Cardiac muscle cell (in vitro differentiated cells and primary cell): ENCODE measurements at regions not wholly inside any gene's neighbourhood (a gene's known extent, or its start where the extent isn't known, plus 50 kb on each side); places are given as distances from the start of the nearest gene placed in this dataset.
"Not testable (repeated sequence)": the region's sequence is repeated elsewhere in the genome, so short reads cannot be mapped to it uniquely, and the experiment has no call there.

ENCODE experiments used
- DNase-seq, 2 donors: peaks; one replicate each; pipeline versions ENCODE4 v3.0.0 to v3.0.0-alpha.2; 2010 to 2017; ENCODE audit warnings: low read depth in 1 of 2, low spot score in 1 of 2
- H3K27ac ChIP-seq: fragments of 200-600 bp; sonication (generic); 2 replicates; pipeline ENCODE4 v1.5.1; 2016
- H3K27me3 ChIP-seq: fragments of 200-600 bp; sonication (generic); 2 replicates; pipeline ENCODE4 v1.6.0; 2016; ENCODE audit warnings: control low read depth
- H3K36me3 ChIP-seq: fragments of 200-600 bp; sonication (generic); 2 replicates; pipeline ENCODE4 v1.5.1; 2016; ENCODE audit warnings: control low read depth
- H3K4me1 ChIP-seq: fragments of 200-600 bp; sonication (generic); 2 replicates; pipeline ENCODE4 v1.8.1; 2017; ENCODE audit warnings: low read depth, mild to moderate bottlenecking, mixed run types
- H3K4me3 ChIP-seq: fragments of 200-600 bp; sonication (generic); 2 replicates; pipeline ENCODE4 v1.5.1; 2016; ENCODE audit warnings: mild to moderate bottlenecking
- H3K9me3 ChIP-seq: fragments of 200-600 bp; sonication (generic); 2 replicates; pipeline ENCODE4 v1.5.1; 2017; ENCODE audit warnings: low read depth, mild to moderate bottlenecking, control low read depth
- TF ChIP-seq, protein P1 (sequence below): IDR thresholded peaks from 2 replicates; pipeline ENCODE4 v1.5.1; 2012; ENCODE audit warnings: low read depth, mild to moderate bottlenecking, low read length

DNA sequence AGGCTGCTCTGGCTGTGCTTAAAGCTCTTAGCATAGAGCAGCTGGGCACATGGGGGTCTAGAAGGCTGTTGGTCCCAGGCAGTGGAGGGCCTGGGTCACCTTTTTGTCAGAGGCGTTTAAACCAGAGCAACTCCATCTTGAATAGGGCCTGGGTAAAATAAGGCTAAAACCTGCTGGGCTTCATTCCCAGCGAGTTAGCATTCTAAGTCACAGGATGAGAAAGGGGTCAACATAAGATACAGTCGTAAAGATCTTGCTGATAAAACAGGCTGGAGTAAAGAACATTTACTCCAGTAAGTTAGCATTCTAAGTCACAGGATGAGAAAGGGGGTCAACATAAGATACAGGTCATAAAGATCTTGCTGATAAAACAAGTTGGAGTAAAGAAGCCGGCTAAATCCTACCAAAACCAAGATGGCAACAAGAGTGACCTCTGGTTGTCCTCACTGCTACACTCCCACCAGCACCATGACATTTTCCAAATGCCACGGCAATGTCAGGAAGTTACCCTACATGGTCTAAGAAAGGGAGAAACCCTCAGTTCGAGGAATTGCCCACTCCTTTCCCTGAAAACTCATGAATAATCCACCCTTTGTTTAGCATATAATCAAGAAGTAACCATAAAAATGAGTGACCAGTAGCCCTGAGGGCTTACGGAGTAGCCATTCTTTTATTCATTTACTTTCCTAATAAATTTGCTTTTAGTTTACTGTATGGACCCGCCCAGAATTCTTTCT is 96.8 kb upstream of the PCBD1 start:
- DNase-seq = no peak
- no peaks in the 10 kb centered on the region for H3K9me3 ChIP-seq
- H3K27ac ChIP-seq = no peak overlapping the region
- no peaks in the 10 kb centered on the region for H3K36me3 ChIP-seq
- no peaks in the 10 kb centered on the region for H3K4me1 ChIP-seq
- TF ChIP-seq, protein P1, sequence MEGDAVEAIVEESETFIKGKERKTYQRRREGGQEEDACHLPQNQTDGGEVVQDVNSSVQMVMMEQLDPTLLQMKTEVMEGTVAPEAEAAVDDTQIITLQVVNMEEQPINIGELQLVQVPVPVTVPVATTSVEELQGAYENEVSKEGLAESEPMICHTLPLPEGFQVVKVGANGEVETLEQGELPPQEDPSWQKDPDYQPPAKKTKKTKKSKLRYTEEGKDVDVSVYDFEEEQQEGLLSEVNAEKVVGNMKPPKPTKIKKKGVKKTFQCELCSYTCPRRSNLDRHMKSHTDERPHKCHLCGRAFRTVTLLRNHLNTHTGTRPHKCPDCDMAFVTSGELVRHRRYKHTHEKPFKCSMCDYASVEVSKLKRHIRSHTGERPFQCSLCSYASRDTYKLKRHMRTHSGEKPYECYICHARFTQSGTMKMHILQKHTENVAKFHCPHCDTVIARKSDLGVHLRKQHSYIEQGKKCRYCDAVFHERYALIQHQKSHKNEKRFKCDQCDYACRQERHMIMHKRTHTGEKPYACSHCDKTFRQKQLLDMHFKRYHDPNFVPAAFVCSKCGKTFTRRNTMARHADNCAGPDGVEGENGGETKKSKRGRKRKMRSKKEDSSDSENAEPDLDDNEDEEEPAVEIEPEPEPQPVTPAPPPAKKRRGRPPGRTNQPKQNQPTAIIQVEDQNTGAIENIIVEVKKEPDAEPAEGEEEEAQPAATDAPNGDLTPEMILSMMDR = no peak
- H3K4me3 ChIP-seq = no peak overlapping the region
- no peaks in the 10 kb centered on the region for H3K27me3 ChIP-seq

GRCh38 chr10:70985824-70986622 is 97.7 kb upstream of the PCBD1 start:
- DNase-seq = no peak
- H3K4me3 ChIP-seq = no peak overlapping the region
- TF ChIP-seq, protein P1 = no peak
- no peak overlapping the region for H3K27ac ChIP-seq
- no peaks in the 10 kb centered on the region for H3K36me3 ChIP-seq
- no peaks in the 10 kb centered on the region for H3K4me1 ChIP-seq
- H3K27me3 ChIP-seq = no peaks in the 10 kb centered on the region
- H3K9me3 ChIP-seq = no peaks in the 10 kb centered on the region

DNA sequence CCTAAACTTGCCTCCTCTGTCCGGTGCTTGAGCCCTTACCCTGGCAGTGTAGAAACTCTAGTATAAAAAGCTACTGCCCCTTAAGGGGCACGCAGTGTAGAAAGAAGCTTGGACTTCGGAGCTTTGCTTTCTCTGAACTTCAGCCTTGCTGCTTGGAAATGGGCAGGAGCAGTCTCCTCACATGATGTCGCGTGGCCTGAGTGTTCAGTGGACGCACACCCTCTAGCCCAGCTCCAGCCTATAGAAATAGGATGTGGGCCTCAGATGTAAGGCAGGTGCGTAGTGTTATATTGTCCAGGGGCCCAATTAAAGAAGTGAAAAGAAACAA is 98.2 kb upstream of the PCBD1 start:
- Histone ChIP-seq H3K27me3 (no peaks in the 10 kb centered on the region), H3K9me3 (no peaks in the 10 kb centered on the region), H3K36me3 (no peaks in the 10 kb centered on the region), H3K4me1 (no peaks in the 10 kb centered on the region), H3K4me3 (no peak overlapping the region), H3K27ac (no peak overlapping the region)
- no peak for DNase-seq
- TF ChIP-seq, protein P1 = no peak

DNA sequence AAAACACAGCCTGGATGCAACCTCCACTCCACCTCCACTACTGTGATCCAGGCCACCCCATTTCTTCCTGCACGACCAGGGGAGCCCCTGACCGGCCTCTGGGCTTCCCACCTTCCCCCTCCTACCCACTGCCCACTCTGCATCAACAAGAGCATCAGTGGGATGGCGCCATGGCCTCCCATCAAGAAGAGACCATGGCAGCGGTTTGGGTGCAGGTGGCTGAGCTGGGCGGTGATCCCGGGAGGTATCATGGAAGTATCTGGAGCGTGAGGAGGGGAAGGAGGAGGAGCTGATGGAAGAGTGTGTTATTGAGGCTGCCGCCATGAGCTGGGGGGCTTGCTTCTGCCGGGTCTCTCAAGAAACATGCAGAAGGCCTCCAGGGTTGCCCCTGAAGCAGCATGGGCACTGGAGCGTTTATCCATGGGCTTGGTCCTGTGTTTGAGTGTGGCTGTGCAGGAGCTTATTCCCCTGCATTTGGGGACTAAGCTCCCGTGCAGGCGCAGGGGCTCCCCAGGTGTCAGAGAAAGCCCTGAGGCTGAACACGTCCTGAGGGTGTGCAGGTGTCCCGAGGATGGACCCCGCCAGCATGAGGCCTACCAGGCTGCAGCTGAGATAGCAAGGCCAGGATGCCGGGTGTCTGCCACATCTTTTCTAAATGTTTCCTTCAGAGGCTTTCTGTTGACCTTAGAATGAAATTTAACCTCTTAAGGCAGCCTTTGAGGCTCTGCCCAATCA is 99.2 kb upstream of the PCBD1 start:
- no peaks in the 10 kb centered on the region for H3K36me3 ChIP-seq
- H3K27me3 ChIP-seq = no peaks in the 10 kb centered on the region
- TF ChIP-seq, protein P1 = no peak
- DNase-seq = no peak
- no peaks in the 10 kb centered on the region for H3K9me3 ChIP-seq
- H3K27ac ChIP-seq = no peak overlapping the region
- H3K4me1 ChIP-seq = no peaks in the 10 kb centered on the region
- H3K4me3 ChIP-seq = no peak overlapping the region

DNA sequence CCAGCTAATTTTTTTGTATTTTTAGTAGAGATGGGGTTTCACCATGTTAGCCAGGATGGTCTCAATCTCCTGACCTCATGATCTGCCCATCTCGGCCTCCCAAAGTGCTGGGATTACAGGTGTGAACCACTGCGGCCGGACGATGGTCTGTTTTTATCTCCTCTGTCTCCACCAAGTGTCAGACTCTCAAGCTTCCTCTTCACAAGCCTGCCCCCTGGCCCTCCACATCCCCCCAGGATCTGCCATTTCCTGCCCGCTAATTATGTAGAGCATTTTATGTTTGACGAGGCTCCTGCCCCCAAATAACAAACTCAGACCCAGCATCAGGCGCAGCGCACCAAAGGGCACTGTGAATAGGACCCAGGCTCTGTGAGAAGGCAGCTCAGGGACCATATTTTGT is 101.8 kb upstream of the PCBD1 start:
- not testable (repeated sequence) for H3K9me3 ChIP-seq, H3K36me3 ChIP-seq, DNase-seq, H3K27me3 ChIP-seq, H3K27ac ChIP-seq, H3K4me1 ChIP-seq, H3K4me3 ChIP-seq

GRCh38 chr10:70990681-70991080 is 102.3 kb upstream of the PCBD1 start:
- no peaks in the 10 kb centered on the region for H3K4me1 ChIP-seq
- no peak overlapping the region for H3K27ac ChIP-seq
- H3K9me3 ChIP-seq = no peaks in the 10 kb centered on the region
- no peaks in the 10 kb centered on the region for H3K36me3 ChIP-seq
- H3K4me3 ChIP-seq = no peak overlapping the region
- H3K27me3 ChIP-seq = no peaks in the 10 kb centered on the region
- TF ChIP-seq, protein P1 = no peak
- DNase-seq = no peak
